Nephron progenitor cell (in vitro differentiated cells): ENCODE measurements at regions not wholly inside any gene's neighbourhood (a gene's known extent, or its start where the extent isn't known, plus 50 kb on each side); places are given as distances from the start of the nearest gene placed in this dataset.

ENCODE experiments used
- DNase-seq: peaks from one replicate; pipeline ENCODE4 v3.0.0; 2021
- H3K27ac Mint-ChIP-seq: 2 replicates; pipeline ENCODE4 v1.8.0; 2021; ENCODE audit warnings: mild to moderate bottlenecking, moderate library complexity, mixed read lengths
- H3K27me3 Mint-ChIP-seq: 2 replicates; pipeline ENCODE4 v1.8.0; 2021; ENCODE audit warnings: mild to moderate bottlenecking, low read depth, mixed read lengths; ENCODE audit not compliant: poor library complexity
- H3K36me3 Mint-ChIP-seq: 2 replicates; pipeline ENCODE4 v1.8.0; 2021; ENCODE audit warnings: low read depth, mixed read lengths
- H3K4me1 Mint-ChIP-seq: 2 replicates; pipeline ENCODE4 v1.8.0; 2021; ENCODE audit warnings: mixed read lengths
- H3K4me3 Mint-ChIP-seq: 2 replicates; pipeline ENCODE4 v1.8.0; 2021; ENCODE audit warnings: mild to moderate bottlenecking, moderate library complexity, mixed read lengths
- H3K9me3 Mint-ChIP-seq: 2 replicates; pipeline ENCODE4 v1.8.0; 2021; ENCODE audit warnings: mild to moderate bottlenecking, moderate library complexity, mixed read lengths
- CTCF ChIP-seq: fragments of 200-600 bp; sonication (generic); IDR thresholded peaks from 2 replicates; pipeline ENCODE4 v1.5.0; 2021; ENCODE audit warnings: antibody characterized with exemption

- TF ChIP-seq CTCF = no peak
- Mint-ChIP-seq H3K4me3 (no peak overlapping the region), H3K27me3 (peaks cover 13% of the 10 kb centered on the region), H3K4me1 (peaks cover 38% of the 10 kb centered on the region), H3K36me3 (no peaks in the 10 kb centered on the region), H3K27ac (peak overlapping the region; percentile 44), H3K9me3 (no peaks in the 10 kb centered on the region)
- no peak for DNase-seq
Observed at GRCh38 chr2:128446874-128447537, 128.3 kb upstream of the HS6ST1 start.

- no peak overlapping the region for H3K4me3 Mint-ChIP-seq
- no peak overlapping the region for H3K27ac Mint-ChIP-seq
- no peak for TF ChIP-seq CTCF
- H3K36me3 Mint-ChIP-seq = no peaks in the 10 kb centered on the region
- peaks cover 33% of the 10 kb centered on the region for H3K4me1 Mint-ChIP-seq
- no peaks in the 10 kb centered on the region for H3K9me3 Mint-ChIP-seq
- H3K27me3 Mint-ChIP-seq = peaks cover 19% of the 10 kb centered on the region
- no peak for DNase-seq
Observed at GRCh38 chr2:128447538-128447995, 128.9 kb upstream of the HS6ST1 start.

- no peak overlapping the region for H3K4me3 Mint-ChIP-seq
- H3K36me3 Mint-ChIP-seq = no peaks in the 10 kb centered on the region
- peaks cover 23% of the 10 kb centered on the region for H3K4me1 Mint-ChIP-seq
- TF ChIP-seq CTCF = no peak
- no peak for DNase-seq
- H3K27ac Mint-ChIP-seq = no peak overlapping the region
- peaks cover 16% of the 10 kb centered on the region for H3K27me3 Mint-ChIP-seq
- no peaks in the 10 kb centered on the region for H3K9me3 Mint-ChIP-seq
Observed at GRCh38 chr2:128448331-128449225, 129.9 kb upstream of the HS6ST1 start.

GRCh38 chr2:128449226-128450061, 130.8 kb upstream of the HS6ST1 start:
- Mint-ChIP-seq H3K9me3 (peaks cover 2% of the 10 kb centered on the region), H3K4me1 (peaks cover 16% of the 10 kb centered on the region), H3K27ac (peak overlapping the region; percentile 66), H3K27me3 (peaks cover 13% of the 10 kb centered on the region), H3K4me3 (no peak overlapping the region), H3K36me3 (no peaks in the 10 kb centered on the region)
- no peak for TF ChIP-seq CTCF
- no peak for DNase-seq

- Mint-ChIP-seq H3K27ac (no peak overlapping the region), H3K27me3 (peaks cover 17% of the 10 kb centered on the region), H3K36me3 (no peaks in the 10 kb centered on the region), H3K4me1 (peaks cover 8% of the 10 kb centered on the region), H3K4me3 (no peak overlapping the region), H3K9me3 (peaks cover 8% of the 10 kb centered on the region)
- no peak for TF ChIP-seq CTCF
- DNase-seq = no peak
Observed at GRCh38 chr2:128450211-128451024, 131.8 kb upstream of the HS6ST1 start.
